ENCODE measurements at regions not wholly inside any gene's neighbourhood (a gene's known extent, or its start where the extent isn't known, plus 50 kb on each side); places are given as distances from the start of the nearest gene placed in this dataset.

DNA sequence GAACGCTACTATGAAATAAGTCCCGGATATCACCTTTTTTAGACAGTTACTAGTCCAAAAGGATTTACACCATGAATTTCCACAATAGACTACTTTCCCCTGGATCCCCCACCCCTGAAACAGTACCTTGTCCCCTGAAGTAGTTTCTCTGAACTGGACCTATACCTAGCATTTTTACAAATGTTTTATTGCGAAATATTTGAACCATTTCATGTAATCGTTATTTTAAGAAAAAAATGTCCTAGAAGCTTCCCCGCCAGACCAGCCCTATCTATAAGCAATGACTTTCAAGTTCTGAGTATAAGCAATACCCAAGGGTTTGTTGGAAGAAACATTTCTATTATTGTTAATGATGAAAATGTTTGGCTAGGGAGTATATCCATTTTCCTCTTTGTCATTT is 517.8 kb upstream of the IGFBP7 start:
- H3K9me3 Mint-ChIP-seq = peaks cover 33% of the 10 kb centered on the region
- no peak for ATAC-seq
- H3F3A ChIP-seq (replicated peaks; ENCODE audit: low read depth) = no peaks in the 10 kb centered on the region

DNA sequence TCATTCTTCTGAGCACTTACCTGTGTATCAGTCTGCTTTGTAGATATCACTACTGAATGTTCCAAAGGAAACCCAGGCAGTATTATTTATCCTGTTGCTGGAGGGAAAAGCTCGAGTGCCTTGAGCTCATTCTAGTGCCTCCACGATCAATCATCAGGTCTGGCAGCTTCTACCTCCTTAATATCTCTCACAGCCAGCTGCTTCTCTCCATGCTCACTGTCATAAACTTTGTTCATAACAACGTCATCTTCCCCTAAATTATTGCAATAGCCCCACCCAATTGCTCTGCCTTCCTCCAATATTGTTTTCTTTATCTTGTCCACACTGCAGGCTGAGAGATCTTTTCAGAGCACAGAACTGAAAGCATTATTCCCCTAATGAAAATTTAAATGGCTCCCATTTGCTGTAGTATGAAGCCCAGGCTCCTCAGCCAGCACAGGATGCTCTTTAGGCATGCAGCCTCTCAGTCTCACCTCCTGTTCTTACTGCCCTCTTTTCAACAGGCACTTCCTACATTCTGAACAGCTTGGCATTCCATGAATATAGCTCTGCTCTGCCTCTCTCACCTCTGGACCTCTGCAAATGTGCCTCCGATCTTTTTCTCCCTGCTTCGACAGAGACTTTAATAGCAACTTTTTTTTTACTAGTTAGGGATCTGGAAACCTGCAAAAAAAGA is 504.2 kb upstream of the IGFBP7 start:
- no peak overlapping the region for H3K27ac Mint-ChIP-seq
- no peaks in the 10 kb centered on the region for H3K27me3 ChIP-seq (ENCODE audit: insufficient read depth)
- H3K27me3 Mint-ChIP-seq (ENCODE audit: insufficient read depth, low read depth, poor library complexity) = no peaks in the 10 kb centered on the region
- no peak overlapping the region for H3K27ac ChIP-seq (ENCODE audit: low read depth)
- no peaks in the 10 kb centered on the region for H3F3A ChIP-seq (replicated peaks; ENCODE audit: low read depth)
- ATAC-seq (peak; percentile 72), DNase-seq (ENCODE audit: low spot score) (peak; percentile 47)
- no peak overlapping the region for H2AFZ ChIP-seq
- peaks cover 7% of the 10 kb centered on the region for H3K4me1 Mint-ChIP-seq
- no peaks in the 10 kb centered on the region for H4K20me1 ChIP-seq (replicated peaks; ENCODE audit: insufficient read depth)
- H3K4me1 ChIP-seq (ENCODE audit: insufficient read depth) = no peaks in the 10 kb centered on the region
- H3K9me2 ChIP-seq (ENCODE audit: insufficient read depth) = no peaks in the 10 kb centered on the region
- H3K79me2 ChIP-seq (replicated peaks; ENCODE audit: insufficient read depth) = no peaks in the 10 kb centered on the region
- H3K4me3 Mint-ChIP-seq = no peak overlapping the region
- H3K36me3 ChIP-seq (ENCODE audit: insufficient read depth) = no peaks in the 10 kb centered on the region
- H3K4me2 ChIP-seq = no peak overlapping the region
- no peak overlapping the region for H3K4me3 ChIP-seq
- H3K9me3 Mint-ChIP-seq = no peaks in the 10 kb centered on the region
- no peaks in the 10 kb centered on the region for H3K36me3 Mint-ChIP-seq (ENCODE audit: low read depth)
- TF ChIP-seq STAT1 (IDR thresholded peaks at IDR 0.05; ENCODE audit: unreplicated experiment) = no peak
- no peak for TF ChIP-seq ZNF114 (CRISPR knock-in tag; IDR thresholded peaks at IDR 0.05)
- TF ChIP-seq NANOG (IDR thresholded peaks at IDR 0.05; ENCODE audit: borderline replicate concordance) = no peak
- TF ChIP-seq, protein P1, sequence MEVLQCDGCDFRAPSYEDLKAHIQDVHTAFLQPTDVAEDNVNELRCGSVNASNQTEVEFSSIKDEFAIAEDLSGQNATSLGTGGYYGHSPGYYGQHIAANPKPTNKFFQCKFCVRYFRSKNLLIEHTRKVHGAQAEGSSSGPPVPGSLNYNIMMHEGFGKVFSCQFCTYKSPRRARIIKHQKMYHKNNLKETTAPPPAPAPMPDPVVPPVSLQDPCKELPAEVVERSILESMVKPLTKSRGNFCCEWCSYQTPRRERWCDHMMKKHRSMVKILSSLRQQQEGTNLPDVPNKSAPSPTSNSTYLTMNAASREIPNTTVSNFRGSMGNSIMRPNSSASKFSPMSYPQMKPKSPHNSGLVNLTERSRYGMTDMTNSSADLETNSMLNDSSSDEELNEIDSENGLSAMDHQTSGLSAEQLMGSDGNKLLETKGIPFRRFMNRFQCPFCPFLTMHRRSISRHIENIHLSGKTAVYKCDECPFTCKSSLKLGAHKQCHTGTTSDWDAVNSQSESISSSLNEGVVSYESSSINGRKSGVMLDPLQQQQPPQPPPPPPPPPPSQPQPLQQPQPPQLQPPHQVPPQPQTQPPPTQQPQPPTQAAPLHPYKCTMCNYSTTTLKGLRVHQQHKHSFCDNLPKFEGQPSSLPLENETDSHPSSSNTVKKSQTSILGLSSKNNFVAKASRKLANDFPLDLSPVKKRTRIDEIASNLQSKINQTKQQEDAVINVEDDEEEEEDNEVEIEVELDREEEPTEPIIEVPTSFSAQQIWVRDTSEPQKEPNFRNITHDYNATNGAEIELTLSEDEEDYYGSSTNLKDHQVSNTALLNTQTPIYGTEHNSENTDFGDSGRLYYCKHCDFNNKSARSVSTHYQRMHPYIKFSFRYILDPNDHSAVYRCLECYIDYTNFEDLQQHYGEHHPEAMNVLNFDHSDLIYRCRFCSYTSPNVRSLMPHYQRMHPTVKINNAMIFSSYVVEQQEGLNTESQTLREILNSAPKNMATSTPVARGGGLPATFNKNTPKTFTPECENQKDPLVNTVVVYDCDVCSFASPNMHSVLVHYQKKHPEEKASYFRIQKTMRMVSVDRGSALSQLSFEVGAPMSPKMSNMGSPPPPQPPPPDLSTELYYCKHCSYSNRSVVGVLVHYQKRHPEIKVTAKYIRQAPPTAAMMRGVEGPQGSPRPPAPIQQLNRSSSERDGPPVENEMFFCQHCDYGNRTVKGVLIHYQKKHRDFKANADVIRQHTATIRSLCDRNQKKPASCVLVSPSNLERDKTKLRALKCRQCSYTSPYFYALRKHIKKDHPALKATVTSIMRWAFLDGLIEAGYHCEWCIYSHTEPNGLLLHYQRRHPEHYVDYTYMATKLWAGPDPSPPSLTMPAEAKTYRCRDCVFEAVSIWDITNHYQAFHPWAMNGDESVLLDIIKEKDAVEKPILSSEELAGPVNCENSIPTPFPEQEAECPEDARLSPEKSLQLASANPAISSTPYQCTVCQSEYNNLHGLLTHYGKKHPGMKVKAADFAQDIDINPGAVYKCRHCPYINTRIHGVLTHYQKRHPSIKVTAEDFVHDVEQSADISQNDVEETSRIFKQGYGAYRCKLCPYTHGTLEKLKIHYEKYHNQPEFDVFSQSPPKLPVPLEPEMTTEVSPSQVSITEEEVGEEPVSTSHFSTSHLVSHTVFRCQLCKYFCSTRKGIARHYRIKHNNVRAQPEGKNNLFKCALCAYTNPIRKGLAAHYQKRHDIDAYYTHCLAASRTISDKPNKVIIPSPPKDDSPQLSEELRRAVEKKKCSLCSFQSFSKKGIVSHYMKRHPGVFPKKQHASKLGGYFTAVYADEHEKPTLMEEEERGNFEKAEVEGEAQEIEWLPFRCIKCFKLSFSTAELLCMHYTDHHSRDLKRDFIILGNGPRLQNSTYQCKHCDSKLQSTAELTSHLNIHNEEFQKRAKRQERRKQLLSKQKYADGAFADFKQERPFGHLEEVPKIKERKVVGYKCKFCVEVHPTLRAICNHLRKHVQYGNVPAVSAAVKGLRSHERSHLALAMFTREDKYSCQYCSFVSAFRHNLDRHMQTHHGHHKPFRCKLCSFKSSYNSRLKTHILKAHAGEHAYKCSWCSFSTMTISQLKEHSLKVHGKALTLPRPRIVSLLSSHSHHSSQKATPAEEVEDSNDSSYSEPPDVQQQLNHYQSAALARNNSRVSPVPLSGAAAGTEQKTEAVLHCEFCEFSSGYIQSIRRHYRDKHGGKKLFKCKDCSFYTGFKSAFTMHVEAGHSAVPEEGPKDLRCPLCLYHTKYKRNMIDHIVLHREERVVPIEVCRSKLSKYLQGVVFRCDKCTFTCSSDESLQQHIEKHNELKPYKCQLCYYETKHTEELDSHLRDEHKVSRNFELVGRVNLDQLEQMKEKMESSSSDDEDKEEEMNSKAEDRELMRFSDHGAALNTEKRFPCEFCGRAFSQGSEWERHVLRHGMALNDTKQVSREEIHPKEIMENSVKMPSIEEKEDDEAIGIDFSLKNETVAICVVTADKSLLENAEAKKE (CRISPR knock-in tag; IDR thresholded peaks at IDR 0.05) = no peak
- TF ChIP-seq, protein P2, sequence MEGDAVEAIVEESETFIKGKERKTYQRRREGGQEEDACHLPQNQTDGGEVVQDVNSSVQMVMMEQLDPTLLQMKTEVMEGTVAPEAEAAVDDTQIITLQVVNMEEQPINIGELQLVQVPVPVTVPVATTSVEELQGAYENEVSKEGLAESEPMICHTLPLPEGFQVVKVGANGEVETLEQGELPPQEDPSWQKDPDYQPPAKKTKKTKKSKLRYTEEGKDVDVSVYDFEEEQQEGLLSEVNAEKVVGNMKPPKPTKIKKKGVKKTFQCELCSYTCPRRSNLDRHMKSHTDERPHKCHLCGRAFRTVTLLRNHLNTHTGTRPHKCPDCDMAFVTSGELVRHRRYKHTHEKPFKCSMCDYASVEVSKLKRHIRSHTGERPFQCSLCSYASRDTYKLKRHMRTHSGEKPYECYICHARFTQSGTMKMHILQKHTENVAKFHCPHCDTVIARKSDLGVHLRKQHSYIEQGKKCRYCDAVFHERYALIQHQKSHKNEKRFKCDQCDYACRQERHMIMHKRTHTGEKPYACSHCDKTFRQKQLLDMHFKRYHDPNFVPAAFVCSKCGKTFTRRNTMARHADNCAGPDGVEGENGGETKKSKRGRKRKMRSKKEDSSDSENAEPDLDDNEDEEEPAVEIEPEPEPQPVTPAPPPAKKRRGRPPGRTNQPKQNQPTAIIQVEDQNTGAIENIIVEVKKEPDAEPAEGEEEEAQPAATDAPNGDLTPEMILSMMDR (conservative IDR thresholded peaks at IDR 0.05; ENCODE audit: low read depth in 2 of 2) = no peak
- TF ChIP-seq CREB1 (CRISPR knock-in tag; IDR thresholded peaks at IDR 0.05; ENCODE audit: low read depth) = no peak
- TF ChIP-seq, protein P3, sequence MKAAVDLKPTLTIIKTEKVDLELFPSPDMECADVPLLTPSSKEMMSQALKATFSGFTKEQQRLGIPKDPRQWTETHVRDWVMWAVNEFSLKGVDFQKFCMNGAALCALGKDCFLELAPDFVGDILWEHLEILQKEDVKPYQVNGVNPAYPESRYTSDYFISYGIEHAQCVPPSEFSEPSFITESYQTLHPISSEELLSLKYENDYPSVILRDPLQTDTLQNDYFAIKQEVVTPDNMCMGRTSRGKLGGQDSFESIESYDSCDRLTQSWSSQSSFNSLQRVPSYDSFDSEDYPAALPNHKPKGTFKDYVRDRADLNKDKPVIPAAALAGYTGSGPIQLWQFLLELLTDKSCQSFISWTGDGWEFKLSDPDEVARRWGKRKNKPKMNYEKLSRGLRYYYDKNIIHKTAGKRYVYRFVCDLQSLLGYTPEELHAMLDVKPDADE (IDR thresholded peaks at IDR 0.05) = no peak
- no peak for TF ChIP-seq POLR2AphosphoS5 (IDR thresholded peaks at IDR 0.05; ENCODE audit: low read depth)
- no peak for TF ChIP-seq EZH2phosphoT487 (IDR thresholded peaks at IDR 0.05; ENCODE audit: unreplicated experiment)
- no peak for TF ChIP-seq ZNF331 (CRISPR knock-in tag; IDR thresholded peaks at IDR 0.05; ENCODE audit: low read depth)
- no peak for TF ChIP-seq JUNB (IDR thresholded peaks at IDR 0.05; ENCODE audit: unreplicated experiment)

More for the DNA sequence above, 517.8 kb upstream of the IGFBP7 start:
- H3K4me3 ChIP-seq = no peak overlapping the region
- H3K36me3 Mint-ChIP-seq (ENCODE audit: low read depth) = peaks cover 19% of the 10 kb centered on the region
- no peak overlapping the region for H3K4me2 ChIP-seq
- no peak overlapping the region for H3K4me3 Mint-ChIP-seq
- TF ChIP-seq, protein P3 (IDR thresholded peaks at IDR 0.05) = no peak
- H3K9me2 ChIP-seq (ENCODE audit: insufficient read depth) = no peaks in the 10 kb centered on the region
- H4K20me1 ChIP-seq (replicated peaks; ENCODE audit: insufficient read depth) = no peaks in the 10 kb centered on the region
- no peaks in the 10 kb centered on the region for H3K27me3 ChIP-seq (ENCODE audit: insufficient read depth)
- peaks cover 2% of the 10 kb centered on the region for H3K27me3 Mint-ChIP-seq (ENCODE audit: insufficient read depth, low read depth, poor library complexity)
- H2AFZ ChIP-seq = no peak overlapping the region
- no peak for DNase-seq (ENCODE audit: low spot score)
- H3K36me3 ChIP-seq (ENCODE audit: insufficient read depth) = no peaks in the 10 kb centered on the region
- no peaks in the 10 kb centered on the region for H3K4me1 ChIP-seq (ENCODE audit: insufficient read depth)
- no peak overlapping the region for H3K27ac Mint-ChIP-seq
- no peaks in the 10 kb centered on the region for H3K4me1 Mint-ChIP-seq
- no peak overlapping the region for H3K27ac ChIP-seq (ENCODE audit: low read depth)
- H3K79me2 ChIP-seq (replicated peaks; ENCODE audit: insufficient read depth) = no peaks in the 10 kb centered on the region

Data from GM23338 (cell line).